ENCODE measurements at regions not wholly inside any gene's neighbourhood (a gene's known extent, or its start where the extent isn't known, plus 50 kb on each side); places are given as distances from the start of the nearest gene placed in this dataset.
A peak's percentile ranks its signal among the peaks of the same experiment; 100 is the strongest.

GRCh38 chr12:28891126-28891525, 258.0 kb upstream of the FAR2 start:
- TF ChIP-seq CTCF (IDR thresholded peaks at IDR 0.05; ENCODE audit: low read depth, low read length): no peak
- DNase-seq (ENCODE audit: low read depth, low spot score): no peak
- H3K4me3 ChIP-seq (ENCODE audit: low read depth, low read length): no peak overlapping the region
- in situ Hi-C loops (cut with HindIII; ENCODE audit: low sequenced_read_pairs): no loop called here

- no peak for DNase-seq (ENCODE audit: low read depth, low spot score)
- no peak overlapping the region for H3K4me3 ChIP-seq (ENCODE audit: low read depth, low read length)
- no peak for TF ChIP-seq CTCF (IDR thresholded peaks at IDR 0.05; ENCODE audit: low read depth, low read length)
- in situ Hi-C loops (cut with HindIII; ENCODE audit: low sequenced_read_pairs): no loop called here
Observed at GRCh38 chr12:28893365-28893764, 255.7 kb upstream of the FAR2 start.

GRCh38 chr12:28893856-28894255, 255.2 kb upstream of the FAR2 start:
- no peak overlapping the region for H3K4me3 ChIP-seq (ENCODE audit: low read depth, low read length)
- no peak for TF ChIP-seq CTCF (IDR thresholded peaks at IDR 0.05; ENCODE audit: low read depth, low read length)
- in situ Hi-C loops (cut with HindIII; ENCODE audit: low sequenced_read_pairs): no loop called here
- no peak for DNase-seq (ENCODE audit: low read depth, low spot score)

- no peak for TF ChIP-seq CTCF (IDR thresholded peaks at IDR 0.05; ENCODE audit: low read depth, low read length)
- in situ Hi-C loops (cut with HindIII; ENCODE audit: low sequenced_read_pairs): no loop called here
- no peak for DNase-seq (ENCODE audit: low read depth, low spot score)
- H3K4me3 ChIP-seq (ENCODE audit: low read depth, low read length): no peak overlapping the region
Observed at GRCh38 chr12:28896421-28896820, 252.7 kb upstream of the FAR2 start.

- in situ Hi-C loops (cut with HindIII; ENCODE audit: low sequenced_read_pairs): no loop called here
- no peak for TF ChIP-seq CTCF (IDR thresholded peaks at IDR 0.05; ENCODE audit: low read depth, low read length)
- no peak overlapping the region for H3K4me3 ChIP-seq (ENCODE audit: low read depth, low read length)
- no peak for DNase-seq (ENCODE audit: low read depth, low spot score)
Observed at GRCh38 chr12:28898038-28898437, 251.0 kb upstream of the FAR2 start.

GRCh38 chr12:28899951-28900350, 249.1 kb upstream of the FAR2 start:
- in situ Hi-C loops (cut with HindIII; ENCODE audit: low sequenced_read_pairs): no loop called here
- DNase-seq (ENCODE audit: low read depth, low spot score): peak; percentile 82

More at GRCh38 chr12:28899951-28900350, 249.1 kb upstream of the FAR2 start:
- TF ChIP-seq CTCF (IDR thresholded peaks at IDR 0.05; ENCODE audit: low read depth, low read length): no peak
- H3K4me3 ChIP-seq (ENCODE audit: low read depth, low read length): no peak overlapping the region
